Erythroblast (primary cell): ENCODE measurements at regions not wholly inside any gene's neighbourhood (a gene's known extent, or its start where the extent isn't known, plus 50 kb on each side); places are given as distances from the start of the nearest gene placed in this dataset.

ENCODE experiments used
- DNase-seq, 2 experiments: peaks; one replicate each; lab custom pipeline; 2025; lab: John Stamatoyannopoulos, UW
- GATA1 ChIP-seq: IDR thresholded peaks from 2 replicates; pipeline ENCODE4 v1.6.1; 2011; ENCODE audit warnings: low read depth, mild to moderate bottlenecking, control low read depth, low read length, moderate library complexity
- POLR2A ChIP-seq: IDR thresholded peaks from 2 replicates; pipeline ENCODE4 v1.6.1; 2011; ENCODE audit warnings: mild to moderate bottlenecking, low read length

- TF ChIP-seq GATA1 (no peak), POLR2A (no peak)
These were observed 50.6 kb upstream of the L3MBTL4 start for GRCh38 chr18:6465281-6465680.

GRCh38 chr18:6476190-6476589 lies 61.5 kb upstream of the L3MBTL4 start:
- no peak for DNase-seq
- TF ChIP-seq POLR2A (no peak), GATA1 (no peak)

More at GRCh38 chr18:6465281-6465680, 50.6 kb upstream of the L3MBTL4 start:
- no peak for DNase-seq

GRCh38 chr18:6476880-6477279 lies 62.2 kb upstream of the L3MBTL4 start:
- TF ChIP-seq GATA1 (no peak), POLR2A (no peak)
- DNase-seq: no peak

GRCh38 chr18:6478121-6478520 lies 63.4 kb upstream of the L3MBTL4 start:
- DNase-seq: no peak
- TF ChIP-seq GATA1: no peak
- TF ChIP-seq POLR2A: no peak

GRCh38 chr18:6479699-6480098 lies 65.0 kb upstream of the L3MBTL4 start:
- TF ChIP-seq POLR2A (no peak), GATA1 (no peak)

GRCh38 chr18:6482198-6482977 lies 67.7 kb upstream of the L3MBTL4 start:
- peak in 1 of 2 experiments; percentile 4 for DNase-seq
- no peak for TF ChIP-seq POLR2A
- no peak for TF ChIP-seq GATA1

More at GRCh38 chr18:6479699-6480098, 65.0 kb upstream of the L3MBTL4 start:
- no peak for DNase-seq

GRCh38 chr18:6484659-6485058 lies 69.9 kb upstream of the L3MBTL4 start:
- TF ChIP-seq GATA1: no peak
- no peak for DNase-seq

GRCh38 chr18:6486313-6486712 lies 71.6 kb upstream of the L3MBTL4 start:
- TF ChIP-seq POLR2A (no peak), GATA1 (no peak)

GRCh38 chr18:6486764-6487426 lies 72.2 kb upstream of the L3MBTL4 start:
- no peak for TF ChIP-seq GATA1
- TF ChIP-seq POLR2A: no peak
- no peak for DNase-seq

More at GRCh38 chr18:6486313-6486712, 71.6 kb upstream of the L3MBTL4 start:
- no peak for DNase-seq

- no peak for DNase-seq
- no peak for TF ChIP-seq POLR2A
- no peak for TF ChIP-seq GATA1
These were observed 73.3 kb upstream of the L3MBTL4 start for GRCh38 chr18:6487968-6488367.

GRCh38 chr18:6488956-6489355 lies 74.2 kb upstream of the L3MBTL4 start:
- TF ChIP-seq GATA1 (no peak), POLR2A (no peak)
- no peak for DNase-seq

GRCh38 chr18:6489977-6490376 lies 75.3 kb upstream of the L3MBTL4 start:
- TF ChIP-seq GATA1: no peak
- TF ChIP-seq POLR2A: no peak
- no peak for DNase-seq

GRCh38 chr18:6493194-6493593 lies 78.5 kb upstream of the L3MBTL4 start:
- DNase-seq: no peak
- TF ChIP-seq POLR2A (no peak), GATA1 (no peak)

- TF ChIP-seq POLR2A (no peak), GATA1 (no peak)
- no peak for DNase-seq
These were observed 80.8 kb upstream of the L3MBTL4 start for GRCh38 chr18:6495536-6495935.
